HG02970 (cell line): ENCODE measurements at regions not wholly inside any gene's neighbourhood (a gene's known extent, or its start where the extent isn't known, plus 50 kb on each side); places are given as distances from the start of the nearest gene placed in this dataset.

ENCODE experiments used
- ATAC-seq: cut with Tn5 transposase; IDR thresholded peaks from one replicate; pipeline ENCODE4 v1.9.1; 2021; ENCODE audit warnings: mild to moderate bottlenecking, moderate library complexity, moderate number of reproducible peaks; ENCODE audit not compliant: unreplicated experiment, low FRiP score

DNA sequence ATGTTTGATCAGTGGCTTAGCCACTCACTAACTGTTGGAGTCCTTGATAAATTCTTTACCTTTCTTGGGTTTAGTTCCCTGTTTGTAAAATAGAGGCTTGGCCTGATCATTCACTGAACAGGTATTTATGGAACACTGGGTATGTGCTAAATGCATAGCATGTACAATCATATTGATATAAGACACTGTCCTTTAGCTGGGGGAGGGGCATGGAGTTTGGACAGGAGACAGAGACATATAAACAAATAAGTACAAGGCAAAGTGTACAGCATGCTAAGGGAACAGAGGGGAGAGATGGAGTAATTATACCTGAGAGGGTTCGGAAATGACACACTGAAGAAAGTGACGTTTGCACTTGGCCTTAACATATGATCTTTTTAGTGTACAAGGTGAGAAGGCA, 124.3 kb upstream of the CACNA1E start:
- ATAC-seq = no peak

DNA sequence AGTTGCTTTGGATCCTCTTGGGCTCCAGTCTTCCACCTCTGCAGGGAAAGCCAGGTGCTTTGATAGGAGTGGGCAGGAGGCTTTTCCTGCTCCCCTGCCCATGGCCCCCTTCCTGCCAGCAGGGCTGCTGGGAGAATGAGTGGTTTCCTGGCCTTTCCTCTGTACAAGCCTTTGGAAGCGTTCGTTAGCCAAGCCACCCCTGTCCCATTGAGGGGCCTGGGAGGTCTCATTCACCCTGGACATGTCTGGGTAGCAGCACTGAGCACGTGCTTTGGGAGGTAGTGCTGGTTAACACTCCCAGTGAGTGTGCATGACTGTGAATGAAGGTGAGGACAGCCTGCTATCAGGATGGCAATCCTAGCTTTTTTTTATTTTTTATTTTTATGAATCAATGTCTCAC, 118.5 kb upstream of the CACNA1E start:
- ATAC-seq = no peak

DNA sequence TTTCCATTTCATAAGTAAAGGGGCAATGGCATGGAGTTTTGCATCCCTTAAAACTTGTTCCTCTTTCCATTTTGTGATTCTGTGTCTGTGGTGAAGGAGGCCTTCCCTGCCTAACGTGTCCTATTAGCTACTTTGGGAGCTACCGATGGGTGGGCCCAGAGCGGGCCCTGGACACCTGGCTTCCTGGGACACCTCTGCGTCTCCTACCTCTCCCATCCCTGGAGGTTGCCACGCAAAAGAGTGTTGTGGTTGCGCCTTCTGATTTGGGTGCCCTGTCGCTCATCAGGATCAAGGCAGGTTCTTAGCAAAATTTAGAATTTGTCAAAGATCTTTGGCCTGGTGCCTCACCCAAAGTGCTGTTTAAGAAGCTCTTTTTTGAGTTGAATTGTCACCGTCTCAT, 116.4 kb upstream of the CACNA1E start:
- ATAC-seq = no peak

DNA sequence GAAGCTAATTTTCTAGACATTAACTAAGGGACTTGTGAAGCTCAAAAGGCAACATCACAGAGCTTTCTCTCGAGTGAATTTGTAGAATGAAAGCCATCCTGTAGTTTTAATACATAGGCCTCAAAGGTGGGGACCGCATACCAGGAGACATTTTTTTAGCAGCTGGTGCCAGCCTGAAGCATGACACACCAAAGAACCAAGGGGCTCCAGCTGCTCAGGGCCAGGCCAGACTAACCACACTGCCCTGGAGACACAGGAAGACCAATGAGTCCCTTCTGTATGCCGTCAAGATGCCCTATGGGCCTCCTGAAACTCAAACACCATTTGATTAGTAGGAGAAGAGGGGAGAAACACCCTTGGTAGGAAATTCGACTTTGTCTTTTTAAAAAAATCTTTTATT, 113.9 kb upstream of the CACNA1E start:
- no peak for ATAC-seq

DNA sequence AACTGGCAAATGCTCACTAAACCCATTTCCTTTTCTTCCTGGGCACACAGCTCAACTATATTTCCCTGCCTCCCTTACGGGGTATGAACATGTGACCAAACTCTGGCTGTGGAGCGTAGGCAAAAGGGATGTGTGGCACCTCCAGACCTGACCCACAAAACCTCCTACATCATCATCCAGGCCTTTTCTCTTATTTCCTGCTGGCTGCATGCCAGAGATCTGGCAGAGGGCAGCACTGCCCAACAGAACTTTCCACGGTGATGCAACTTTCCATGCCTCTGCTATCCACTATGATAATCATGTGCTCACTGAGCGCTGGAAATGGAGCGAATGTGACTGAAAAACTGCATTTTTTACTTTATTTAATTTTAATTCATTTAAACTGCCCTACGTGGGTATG, 99.6 kb upstream of the CACNA1E start:
- no peak for ATAC-seq

DNA sequence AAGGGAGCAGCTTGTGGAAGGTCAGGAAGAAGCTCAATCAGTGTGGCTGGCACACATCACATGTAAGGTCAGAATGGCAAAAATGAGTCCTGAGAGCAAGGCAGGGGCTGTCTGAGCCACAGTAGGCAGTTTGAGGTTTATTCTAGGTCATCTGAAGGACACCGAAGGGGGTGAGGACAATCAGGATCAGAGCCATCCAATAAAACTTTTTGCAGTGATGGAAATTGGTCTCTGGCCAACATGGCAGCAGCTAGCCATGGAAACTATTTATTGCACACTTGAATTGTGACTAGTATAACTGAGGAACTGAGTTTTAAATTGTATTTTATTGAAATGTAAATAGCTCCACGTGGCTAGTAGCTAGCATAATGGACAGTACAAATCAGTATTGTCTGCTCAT, 97.0 kb upstream of the CACNA1E start:
- ATAC-seq = no peak

DNA sequence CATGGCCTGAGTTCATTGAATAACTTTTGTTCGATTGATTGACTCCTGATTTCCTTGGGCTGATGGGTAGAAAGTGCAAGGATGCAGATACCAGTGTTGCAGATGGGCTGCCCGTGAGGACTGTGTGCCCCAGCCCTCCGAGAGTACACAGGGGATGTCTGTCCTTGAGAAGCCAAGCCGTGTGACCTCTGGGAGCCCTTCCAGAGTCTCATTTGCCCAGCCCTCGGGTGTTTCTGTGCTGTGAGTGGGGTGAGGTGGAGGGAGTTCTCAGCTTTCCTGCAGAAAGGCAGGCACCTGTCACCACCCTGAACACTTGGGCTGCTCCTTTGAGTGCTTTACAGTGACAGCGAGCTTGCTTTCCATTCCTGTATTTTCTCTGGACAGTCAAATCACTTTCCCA, 96.4 kb upstream of the CACNA1E start:
- ATAC-seq = no peak

DNA sequence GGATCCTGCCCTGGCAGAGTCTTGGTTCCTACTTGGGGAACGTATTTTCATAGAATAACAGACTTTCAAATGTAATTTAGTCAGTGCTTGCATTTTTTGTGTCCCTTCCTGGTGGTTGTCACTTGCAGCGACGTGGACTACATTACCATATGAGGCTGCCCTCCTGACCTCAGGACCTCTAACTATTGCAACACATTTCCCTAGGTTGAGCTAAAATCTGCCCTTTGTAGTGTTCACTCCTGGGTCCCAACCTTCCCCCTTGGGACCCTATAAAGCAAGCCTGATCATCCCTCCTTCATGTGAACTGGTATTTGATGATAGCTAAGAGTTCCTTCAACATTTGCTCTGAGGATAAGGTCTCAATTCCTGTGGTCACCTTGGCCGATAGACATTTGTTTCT, 95.6 kb upstream of the CACNA1E start:
- no peak for ATAC-seq

DNA sequence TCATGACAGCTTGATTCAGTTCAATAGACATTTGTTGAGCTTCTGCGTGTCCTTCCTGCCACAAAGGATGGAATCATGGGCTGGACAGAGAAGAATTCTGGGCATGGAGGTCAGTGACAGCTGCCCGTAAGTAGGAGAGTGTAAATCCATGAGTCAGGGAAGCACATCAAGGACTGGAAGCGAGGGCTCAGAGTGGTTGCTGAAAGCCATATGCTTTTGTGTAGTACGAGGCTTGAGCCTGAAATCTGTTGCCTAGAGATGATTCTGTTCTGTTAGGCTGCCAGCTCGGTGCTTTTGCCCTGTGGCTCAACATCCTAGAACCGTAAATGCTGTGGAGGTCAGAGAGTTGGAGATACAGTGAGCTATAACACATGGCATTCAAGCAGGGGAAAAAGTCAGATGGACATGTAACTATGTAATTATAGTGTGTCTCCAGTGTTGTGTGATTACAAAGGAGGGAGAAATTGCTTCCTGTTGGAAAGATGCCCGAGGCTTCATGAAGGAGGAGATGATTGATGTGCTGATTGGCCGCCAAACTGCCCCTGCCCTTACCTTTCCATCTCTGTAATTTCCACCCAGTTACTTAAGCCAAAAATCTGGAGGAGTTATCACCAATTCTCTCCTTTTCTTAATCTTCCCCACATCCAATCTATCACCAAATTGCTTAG, 92.8 kb upstream of the CACNA1E start:
- ATAC-seq = no peak

DNA sequence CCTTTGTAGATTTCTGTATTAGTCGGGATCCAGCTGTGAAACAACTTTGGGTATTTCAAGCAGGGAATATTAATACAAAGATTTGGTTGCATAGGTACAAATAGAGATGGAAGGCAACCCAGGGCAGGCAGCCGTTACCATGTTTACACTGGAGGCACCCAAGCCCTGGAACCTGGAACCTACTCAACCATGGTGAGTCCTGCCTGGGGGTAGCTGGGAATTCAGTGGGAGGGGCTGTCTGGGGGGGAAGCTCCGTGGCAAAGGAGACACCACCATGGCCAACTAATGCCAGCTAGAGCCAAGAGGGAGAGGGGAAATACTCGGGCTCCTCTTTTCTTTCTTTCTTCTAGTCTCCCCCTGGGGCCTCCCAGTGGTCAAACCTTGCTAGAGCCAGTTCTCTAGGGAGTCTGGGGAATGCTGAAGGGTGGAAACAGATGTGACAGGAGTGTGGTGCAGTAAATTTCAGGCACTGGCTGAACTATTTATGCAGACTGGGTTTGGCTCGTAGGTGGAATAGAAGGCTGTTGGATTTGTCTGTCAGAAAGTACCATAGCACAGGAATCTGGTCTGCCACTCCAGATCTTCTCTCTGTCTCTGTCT, 91.9 kb upstream of the CACNA1E start:
- ATAC-seq = no peak

DNA sequence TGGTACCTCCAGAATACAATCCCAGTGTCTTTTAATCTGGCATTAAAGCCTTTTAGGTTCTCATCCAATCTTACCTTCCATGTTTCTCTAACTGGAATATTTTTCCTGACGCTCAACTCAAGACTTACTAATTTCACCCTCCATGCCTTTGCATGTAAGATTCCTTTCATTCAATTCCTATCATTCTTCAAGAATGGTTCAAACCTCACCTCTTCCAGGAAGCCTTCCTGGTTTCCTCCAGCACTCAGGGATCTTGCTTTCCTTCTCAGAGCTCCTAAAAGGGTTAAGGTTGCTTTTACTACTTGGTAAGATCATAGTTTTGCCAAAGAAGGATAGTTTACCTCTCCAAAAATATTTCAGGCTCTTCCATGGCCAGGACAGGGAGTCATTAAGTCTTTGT, 91.2 kb upstream of the CACNA1E start:
- ATAC-seq = no peak

DNA sequence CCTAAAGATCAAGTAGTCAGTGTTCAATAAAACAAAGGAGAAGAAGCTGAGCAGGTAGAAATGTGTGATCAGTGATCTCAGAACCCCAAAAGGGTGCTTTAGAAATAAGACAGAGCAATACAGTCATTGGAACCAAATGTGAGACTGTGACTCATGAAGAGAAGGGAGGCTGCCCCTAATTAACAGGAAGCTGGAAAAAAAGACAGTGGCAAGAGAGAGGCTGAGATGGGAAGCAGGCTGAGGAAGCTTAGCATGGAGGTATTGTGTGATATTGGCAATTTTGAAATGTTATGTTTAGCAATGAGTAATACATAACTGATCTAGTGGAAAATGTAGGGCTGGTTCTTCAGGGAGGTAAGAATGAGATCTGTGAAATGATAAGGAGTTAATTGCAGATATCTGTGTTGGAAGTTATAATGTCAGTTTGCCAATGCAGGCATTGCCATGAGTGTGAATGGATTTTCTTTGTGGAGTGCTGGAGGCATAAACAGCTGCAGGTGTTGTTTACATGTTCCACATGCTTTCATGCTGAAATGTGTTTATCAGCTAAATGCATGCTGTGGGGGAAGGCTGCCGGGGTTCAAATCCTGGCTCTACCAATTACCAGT, 90.6 kb upstream of the CACNA1E start:
- no peak for ATAC-seq

DNA sequence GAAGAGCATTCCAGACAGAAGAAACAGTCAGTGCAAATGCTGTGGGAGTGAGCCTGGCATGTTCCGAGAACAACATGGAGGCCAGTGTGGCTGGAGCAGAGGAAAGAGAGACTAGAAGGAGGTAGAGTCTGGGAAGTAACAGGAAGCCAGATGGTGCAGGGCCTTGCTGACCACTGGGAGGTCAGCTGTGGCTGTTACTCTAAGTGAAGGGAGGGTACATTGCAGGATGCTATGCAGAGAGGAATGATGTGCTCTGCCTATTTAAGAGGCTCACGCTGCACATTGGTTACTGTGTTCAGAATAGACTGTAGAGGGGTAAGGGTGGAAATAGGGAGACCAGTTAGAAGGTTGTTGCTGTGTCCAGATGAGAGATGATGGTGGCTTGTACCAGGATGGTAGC, 88.6 kb upstream of the CACNA1E start:
- no peak for ATAC-seq

DNA sequence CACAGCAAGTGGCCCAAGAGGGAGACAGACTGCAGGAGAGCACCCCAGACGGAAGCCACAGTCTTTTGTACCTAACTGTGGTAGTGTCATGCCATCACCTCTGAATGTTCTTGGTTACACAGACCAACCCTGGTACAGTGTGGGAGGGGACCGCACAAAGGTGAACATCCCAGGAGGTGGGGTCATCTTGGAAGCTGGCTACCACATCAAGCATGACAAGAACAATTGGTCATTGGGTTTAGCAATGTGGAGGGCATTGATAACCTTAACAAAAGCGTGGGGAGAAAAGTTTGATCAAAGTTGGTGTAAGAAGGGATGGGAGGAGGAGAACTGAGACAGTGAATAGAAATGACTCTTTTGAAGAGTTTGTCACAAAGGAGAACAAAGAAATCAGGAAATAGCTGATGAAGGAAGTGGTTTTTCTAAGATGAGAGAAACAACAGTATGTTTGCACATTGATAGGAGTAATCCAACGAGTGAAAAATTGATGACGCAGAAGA, 87.1 kb upstream of the CACNA1E start:
- ATAC-seq = no peak

DNA sequence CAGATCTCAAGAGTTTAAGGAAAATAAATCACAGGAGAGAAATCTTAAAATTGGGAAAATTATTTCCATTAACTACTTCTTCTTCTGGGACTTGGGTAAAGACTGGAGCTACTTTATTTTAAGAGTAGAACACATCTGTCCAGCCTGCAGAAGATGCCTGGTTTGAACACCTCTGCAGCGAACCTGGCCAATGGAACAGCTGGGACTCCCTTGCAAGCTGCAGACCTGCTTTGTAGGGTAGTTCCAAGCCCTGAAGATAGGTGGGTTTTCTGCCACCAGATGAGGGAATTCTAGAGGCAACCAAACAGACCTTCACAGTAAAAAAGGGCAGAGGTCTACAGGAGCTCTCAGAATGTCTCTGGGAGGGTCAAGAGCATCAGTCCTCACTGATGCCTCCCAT, 86.5 kb upstream of the CACNA1E start:
- ATAC-seq = no peak

DNA sequence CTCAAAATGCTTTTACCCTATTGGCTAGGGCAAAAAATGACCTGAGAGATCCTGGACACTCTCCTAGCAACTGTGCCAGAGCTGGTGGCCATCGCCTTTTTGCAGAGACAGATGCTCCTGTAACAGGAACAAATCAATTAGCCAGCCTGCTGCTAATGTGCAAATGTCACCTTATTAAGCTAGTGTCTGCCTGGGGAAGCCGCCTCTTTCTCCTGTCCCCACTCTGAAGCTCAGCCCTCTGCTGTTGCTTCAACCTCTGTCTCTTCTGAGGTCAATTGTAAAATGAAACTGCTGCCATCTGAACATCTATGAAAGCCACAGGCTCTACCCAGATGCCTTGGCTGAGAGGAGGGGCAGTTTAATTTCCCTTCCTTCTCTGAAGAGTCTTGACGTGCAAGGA, 85.5 kb upstream of the CACNA1E start:
- no peak for ATAC-seq

DNA sequence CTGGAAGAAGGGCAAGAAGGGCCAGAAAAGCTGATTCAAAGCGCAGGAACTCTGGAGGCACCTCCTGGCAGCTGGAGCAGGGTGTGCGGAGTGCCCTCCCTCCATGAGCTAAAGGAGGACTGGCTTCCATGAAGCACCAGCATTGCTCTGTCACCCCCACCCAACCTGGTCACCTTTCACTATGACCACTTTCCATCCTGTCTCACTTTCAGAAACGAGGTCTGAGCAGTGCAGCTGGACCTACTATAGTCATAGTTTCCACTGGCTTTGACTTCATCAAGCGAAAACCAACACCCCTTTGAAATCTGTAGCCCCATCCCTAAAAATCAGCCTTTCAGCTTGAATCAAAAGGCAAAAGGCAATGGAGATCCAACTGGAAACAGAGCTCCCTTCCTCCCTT, 84.8 kb upstream of the CACNA1E start:
- peak; percentile 57 for ATAC-seq

DNA sequence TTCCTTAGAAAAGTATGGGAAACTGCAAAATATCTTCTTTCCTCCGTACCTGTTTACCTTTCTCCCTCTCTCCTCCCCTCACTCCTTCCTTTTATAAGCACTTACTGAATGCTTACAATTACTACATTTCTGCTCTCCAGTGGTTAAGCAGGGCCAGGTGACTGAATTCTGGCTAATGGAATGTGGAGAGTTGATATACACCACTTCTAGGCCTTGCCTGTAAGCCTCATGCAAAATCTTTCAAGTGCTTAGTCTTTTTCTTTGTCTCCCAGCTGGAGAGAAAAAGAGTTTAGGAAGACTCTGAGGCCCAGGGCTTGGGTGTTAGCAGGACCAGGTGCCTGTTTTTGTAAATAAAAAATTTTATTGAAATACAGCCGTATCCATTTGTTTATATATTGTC, 77.7 kb upstream of the CACNA1E start:
- no peak for ATAC-seq

DNA sequence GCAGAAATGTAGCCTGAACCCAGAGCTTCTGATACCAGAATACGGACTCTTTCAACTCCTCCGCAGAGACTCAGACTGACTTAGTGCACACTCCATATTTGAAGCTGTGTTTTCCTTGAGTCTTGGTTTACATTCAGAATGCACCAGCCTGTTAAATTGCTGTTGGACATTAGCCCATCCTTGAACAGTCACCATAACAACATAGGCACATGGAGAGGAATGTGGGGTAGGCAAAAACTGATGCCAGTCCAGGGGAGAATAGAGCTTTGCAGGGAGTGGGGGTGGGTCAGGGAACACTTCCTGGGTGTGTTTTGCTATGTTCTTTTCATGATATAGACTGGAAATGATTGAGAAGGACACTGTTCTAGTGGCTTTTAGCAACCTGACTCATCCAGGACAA, 76.3 kb upstream of the CACNA1E start:
- no peak for ATAC-seq

DNA sequence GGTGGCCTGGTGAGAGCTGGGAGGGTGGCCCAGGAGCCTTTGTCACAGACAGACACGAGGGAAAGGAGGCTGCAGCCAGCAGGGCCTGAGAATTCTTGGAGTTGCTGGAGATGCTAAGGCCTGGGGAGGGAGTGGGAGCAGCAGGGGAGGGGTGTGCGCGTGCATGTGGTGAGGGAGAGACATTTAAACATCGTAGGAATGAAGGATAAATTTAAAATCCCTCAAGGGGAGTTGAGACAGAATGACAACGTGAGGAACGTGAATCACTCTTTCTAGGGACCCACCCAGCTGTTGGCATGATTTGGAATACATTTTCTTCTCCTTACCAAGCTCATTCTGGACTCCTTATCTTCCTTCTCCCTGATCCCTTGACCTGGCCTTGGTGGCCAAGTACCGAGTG, 73.3 kb upstream of the CACNA1E start:
- ATAC-seq = no peak

DNA sequence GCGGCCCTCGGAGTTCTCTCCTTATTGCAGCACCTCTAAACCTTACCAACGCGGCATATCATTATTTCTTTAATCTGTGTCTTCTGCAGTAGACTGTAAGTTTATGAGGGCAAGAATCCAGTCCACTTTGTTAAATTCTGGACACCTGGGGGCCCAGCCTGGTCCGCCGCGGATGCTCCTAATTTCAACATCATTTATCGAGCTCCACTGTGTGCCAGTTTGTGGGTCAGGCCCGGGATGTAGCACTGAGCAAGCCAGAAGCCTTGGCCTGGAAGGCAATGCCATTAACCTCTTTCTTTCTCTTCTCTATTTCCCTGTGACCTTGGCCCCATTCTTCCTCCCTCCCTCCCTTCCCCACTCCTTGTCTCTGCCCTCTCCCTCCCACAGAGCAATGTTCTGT, 70.6 kb upstream of the CACNA1E start:
- ATAC-seq = no peak

DNA sequence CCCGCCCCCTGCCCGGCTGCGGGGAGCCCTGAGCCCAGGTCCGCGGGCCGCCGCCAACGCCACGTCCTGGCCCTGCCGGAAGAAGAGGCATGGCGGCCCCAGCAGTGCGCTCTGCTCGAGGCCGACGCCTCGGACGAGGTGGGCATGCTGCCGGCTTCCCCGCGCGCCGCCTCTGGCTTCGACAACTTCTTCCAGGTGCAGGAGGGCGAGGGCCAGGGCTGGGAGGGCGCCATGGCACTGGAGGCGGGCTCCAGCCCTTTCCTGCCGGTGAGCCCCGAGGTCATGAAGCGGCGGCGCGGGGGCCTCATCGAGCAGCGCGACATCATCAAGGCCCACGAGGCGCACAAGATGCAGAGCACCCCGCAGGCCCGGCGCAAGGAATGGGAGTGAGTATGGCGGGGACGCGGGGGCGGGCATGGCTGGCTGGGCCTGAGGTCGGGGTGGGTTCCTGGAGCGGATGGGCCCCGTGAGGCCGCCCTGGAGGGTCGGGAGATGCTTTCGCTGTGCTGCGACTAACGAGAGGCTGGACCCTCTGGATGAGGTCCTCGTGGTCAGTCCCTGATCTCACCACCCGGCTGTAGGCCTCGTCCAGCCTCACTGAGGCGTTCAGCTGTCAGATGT, 70.0 kb upstream of the CACNA1E start:
- no peak for ATAC-seq
